K562 (cell line): ENCODE measurements at regions not wholly inside any gene's neighbourhood (a gene's known extent, or its start where the extent isn't known, plus 50 kb on each side); places are given as distances from the start of the nearest gene placed in this dataset.

Experiments
- ATAC-seq: fragments of 200-7000 bp; cut with Tn5 transposase; 3 replicates; pipeline ENCODE4 v1.9.1; 2020; ENCODE audit warnings: moderate library complexity
- BruUV-seq: library from RNA; stranded (reverse); fragments of 400-500 nt; replicated peaks from 2 replicates; lab custom pipeline; 2021; lab: Mats Ljungman, UMichigan
- CTCF ChIA-PET: fragments of 300-600 bp; formaldehyde crosslinking; extraction: SDS; loops from one replicate; lab custom pipeline; 2021; ENCODE audit warnings: low intra/inter-chr PET ratio; lab: Yijun Ruan, JAX
- POLR2A ChIA-PET: fragments of 300-600, 350-650 bp; sonication (Branson Sonifier 250); formaldehyde crosslinking; extraction: SDS; loops from one replicate; lab custom pipeline; 2021; ENCODE audit warnings: antibody characterized with exemption, inconsistent platforms; lab: Yijun Ruan, JAX
- DNase-seq, 4 experiments: peaks; one replicate each; pipeline versions ENCODE4 v3.0.0 to v3.0.0-alpha.2; 2011 to 2018; ENCODE audit warnings: low spot score in 3 of 4, mixed read lengths in 3 of 4; ENCODE audit errors: extremely low read depth in 1 of 4
- FAIRE-seq: peaks from 2 replicates; lab custom pipeline; 2011; peaks lifted over from hg19 to GRCh38; lab: Jason Lieb, UNC
- H2AFZ ChIP-seq: 2 replicates; pipeline ENCODE4 v1.6.0; 2011; ENCODE audit warnings: low read depth, low read length, control low read depth, inconsistent platforms
- H3K27ac ChIP-seq: fragments of 200-600 bp; 3 replicates; pipeline ENCODE4 v1.8.0; 2011; ENCODE audit warnings: low read depth, mild to moderate bottlenecking, control low read depth, inconsistent platforms, low read length, moderate library complexity, mixed read lengths; ENCODE audit errors: extremely low read depth
- H3K27me3 ChIP-seq, 2 experiments: fragments of 300-600 bp in 1 of 2; 2 replicates in 1 of 2; 3 replicates in 1 of 2; pipeline versions ENCODE4 v1.6.0 to v1.8.0; 2011; ENCODE audit warnings: inconsistent platforms in 2 of 2, low read length in 2 of 2, mild to moderate bottlenecking in 1 of 2, mixed read lengths in 1 of 2, moderate library complexity in 1 of 2; ENCODE audit not compliant: control insufficient read depth in 2 of 2, insufficient read depth in 2 of 2
- H3K36me3 ChIP-seq: fragments of 300-600 bp; 3 replicates; pipeline ENCODE4 v1.8.0; 2011; ENCODE audit warnings: mild to moderate bottlenecking, low read length, inconsistent platforms; ENCODE audit not compliant: control insufficient read depth, insufficient read depth
- H3K4me1 ChIP-seq, 2 experiments: fragments of 200-600 bp in 1 of 2; replicated peaks in 1 of 2; 2 replicates in 1 of 2; 3 replicates in 1 of 2; pipeline versions ENCODE4 v1.5.1 to v1.8.0; 2011; ENCODE audit warnings: inconsistent platforms in 2 of 2, low read length in 2 of 2, mild to moderate bottlenecking in 1 of 2, mixed read lengths in 1 of 2, moderate library complexity in 1 of 2; ENCODE audit not compliant: control insufficient read depth in 2 of 2, insufficient read depth in 2 of 2
- H3K4me2 ChIP-seq: 2 replicates; pipeline ENCODE4 v1.6.1; 2011; ENCODE audit warnings: low read length, control low read depth, inconsistent platforms, mixed read lengths; ENCODE audit not compliant: insufficient read depth
- H3K4me3 ChIP-seq: fragments of 200-600 bp; sonication (generic), shearing (Covaris generic); 2 replicates; pipeline ENCODE4 v1.5.1; 2016; ENCODE audit warnings: control low read depth, inconsistent platforms
- H3K79me2 ChIP-seq: fragments of 200-600 bp; 3 replicates; pipeline ENCODE4 v1.8.0; 2011; ENCODE audit warnings: low read length, inconsistent platforms; ENCODE audit not compliant: control insufficient read depth, insufficient read depth
- H3K9ac ChIP-seq, 2 experiments: 2 replicates each; pipeline versions ENCODE4 v1.6.0 to v1.6.1; 2011; ENCODE audit warnings: low read depth in 2 of 2, low read length in 2 of 2, control low read depth in 1 of 2, inconsistent platforms in 1 of 2, mild to moderate bottlenecking in 1 of 2, mixed read lengths in 1 of 2; ENCODE audit not compliant: insufficient read depth in 1 of 2
- H3K9me1 ChIP-seq: one replicate; pipeline ENCODE4 v1.6.0; 2011; ENCODE audit warnings: inconsistent platforms, mild to moderate bottlenecking, low read length, moderate library complexity; ENCODE audit not compliant: control insufficient read depth, insufficient read depth
- H3K9me3 ChIP-seq: replicated peaks from 2 replicates; pipeline ENCODE4 v1.5.1; 2011; ENCODE audit warnings: low read depth, low read length, inconsistent platforms; ENCODE audit not compliant: control insufficient read depth, insufficient read depth
- H4K20me1 ChIP-seq: replicated peaks from 2 replicates; pipeline ENCODE4 v1.6.1; 2011; ENCODE audit warnings: low read length, inconsistent platforms, mixed read lengths; ENCODE audit not compliant: control insufficient read depth, insufficient read depth
- CBX5 ChIP-seq: IDR thresholded peaks from 2 replicates; pipeline ENCODE4 v1.6.1; 2014; ENCODE audit warnings: low read depth, borderline replicate concordance
- HNRNPK ChIP-seq: fragments of 200-400 bp; formaldehyde crosslinking; IDR thresholded peaks from one replicate; pipeline ENCODE4 v1.6.1; 2018; ENCODE audit warnings: mild to moderate bottlenecking, low read depth, low read length; ENCODE audit not compliant: poor library complexity, severe bottlenecking
- MYNN ChIP-seq, 2 experiments: sonication (generic); formaldehyde crosslinking in 1 of 2; IDR thresholded peaks; 2 replicates each; pipeline versions ENCODE4 v1.5.0 to v1.6.1; 2016 to 2020; ENCODE audit warnings: antibody characterized with exemption in 1 of 2, missing genetic modification reagents in 1 of 2
- WGBS: fragments of 100-300 bp; shearing (Covaris generic); methylation state at CpG from one replicate; pipeline ENCODE4 v1.1.6; 2016; ENCODE audit warnings: low coverage, mixed read lengths; ENCODE audit not compliant: insufficient coverage; ENCODE audit errors: missing lambda C conversion rate; 5-methylcytosine and 5-hydroxymethylcytosine counted together
- in situ Hi-C: fragments of 300-500 bp; cut with MboI; formaldehyde crosslinking; loops from 4 replicates; pipeline ENCODE4 v1.15.0; 2018; ENCODE audit warnings: inconsistent platforms, mixed read lengths
- intact Hi-C: fragments of 100-400 bp; cut with micrococcal nuclease; formaldehyde crosslinking; loops from 2 replicates; pipeline ENCODE4 v1.14.2; 2022
- TF ChIP-seq, protein P1 (sequence below): sonication (generic); formaldehyde crosslinking; IDR thresholded peaks from 2 replicates; pipeline ENCODE4 v1.8.0; 2022; ENCODE audit warnings: mild to moderate bottlenecking, missing genetic modification reagents
- TF ChIP-seq, protein P2 (sequence below): fragments of 250-450 bp; sonication (Bioruptor Pico); IDR thresholded peaks from 2 replicates; pipeline ENCODE4 v1.8.0; 2022; ENCODE audit warnings: inconsistent platforms

DNA sequence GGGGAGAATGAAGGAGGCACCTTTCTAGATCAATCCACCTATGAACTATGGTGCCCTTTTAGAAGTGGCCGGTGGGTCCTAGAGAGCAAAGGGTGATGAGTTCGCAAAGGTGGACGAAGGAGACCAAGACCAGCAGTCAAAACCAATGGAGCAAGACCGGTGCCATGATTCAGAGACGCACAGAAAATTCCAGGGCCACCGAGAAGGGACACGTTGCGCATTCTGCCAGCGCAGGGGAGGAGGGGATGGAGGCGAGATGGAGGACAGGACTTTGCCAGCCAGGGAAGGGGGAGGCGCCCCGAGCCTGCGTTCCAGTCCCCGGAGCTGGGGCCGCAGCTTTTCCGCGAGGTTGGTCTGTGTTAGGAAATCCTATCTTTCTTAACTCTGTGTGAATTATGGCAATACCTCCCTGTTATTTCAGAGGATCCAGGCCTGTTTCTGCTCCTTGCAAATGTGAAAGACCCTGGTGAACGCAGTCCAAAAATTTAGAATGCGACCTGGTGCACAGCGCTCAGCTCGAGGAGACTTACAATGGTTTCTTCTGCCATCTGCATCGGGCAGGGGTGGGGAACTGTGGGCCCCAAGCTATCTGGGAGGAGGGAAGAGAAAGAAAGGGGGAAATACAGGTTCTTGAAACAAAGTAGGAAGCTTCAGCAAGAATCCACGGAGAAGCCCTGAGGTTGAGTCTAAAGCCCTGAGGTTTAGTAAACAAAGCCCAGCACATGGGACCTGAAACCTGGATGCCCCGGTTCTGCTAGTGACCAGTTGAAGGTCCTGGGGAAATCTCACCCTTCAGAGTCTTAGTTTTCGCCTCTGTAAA is 129.4 kb downstream of the MRPS6 start:
- DNase-seq = no peak
- CTCF ChIA-PET = interaction anchor here (0.7 to 0.8 kb wide), 2 partner anchors 111 to 279 kb away, joined by 3 to 5 read pairs; no protein-coding TSS in a partner anchor
- H3K27me3 ChIP-seq = no peaks in the 10 kb centered on the region
- H2AFZ ChIP-seq = peak overlapping the region; percentile 97
- no peaks in the 10 kb centered on the region for H4K20me1 ChIP-seq
- 87% methylated on average over 25 of the region's 25 CpGs for WGBS
- no peak for TF ChIP-seq HNRNPK
- TF ChIP-seq MYNN (IDR thresholded peaks at IDR 0.05) = 0 out of 2 replicates have a peak, but pooled peaks have one; percentile 3
- TF ChIP-seq MYNN (CRISPR knock-in tag; IDR thresholded peaks at IDR 0.05) = no peak
- TF ChIP-seq CBX5 = no peak
- TF ChIP-seq, protein P1, sequence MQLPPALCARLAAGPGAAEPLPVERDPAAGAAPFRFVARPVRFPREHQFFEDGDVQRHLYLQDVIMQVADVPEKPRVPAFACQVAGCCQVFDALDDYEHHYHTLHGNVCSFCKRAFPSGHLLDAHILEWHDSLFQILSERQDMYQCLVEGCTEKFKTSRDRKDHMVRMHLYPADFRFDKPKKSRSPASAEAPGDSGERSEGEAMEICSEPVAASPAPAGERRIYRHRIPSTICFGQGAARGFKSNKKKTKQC = no peak
- TF ChIP-seq, protein P2, sequence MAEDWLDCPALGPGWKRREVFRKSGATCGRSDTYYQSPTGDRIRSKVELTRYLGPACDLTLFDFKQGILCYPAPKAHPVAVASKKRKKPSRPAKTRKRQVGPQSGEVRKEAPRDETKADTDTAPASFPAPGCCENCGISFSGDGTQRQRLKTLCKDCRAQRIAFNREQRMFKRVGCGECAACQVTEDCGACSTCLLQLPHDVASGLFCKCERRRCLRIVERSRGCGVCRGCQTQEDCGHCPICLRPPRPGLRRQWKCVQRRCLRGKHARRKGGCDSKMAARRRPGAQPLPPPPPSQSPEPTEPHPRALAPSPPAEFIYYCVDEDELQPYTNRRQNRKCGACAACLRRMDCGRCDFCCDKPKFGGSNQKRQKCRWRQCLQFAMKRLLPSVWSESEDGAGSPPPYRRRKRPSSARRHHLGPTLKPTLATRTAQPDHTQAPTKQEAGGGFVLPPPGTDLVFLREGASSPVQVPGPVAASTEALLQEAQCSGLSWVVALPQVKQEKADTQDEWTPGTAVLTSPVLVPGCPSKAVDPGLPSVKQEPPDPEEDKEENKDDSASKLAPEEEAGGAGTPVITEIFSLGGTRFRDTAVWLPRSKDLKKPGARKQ = 0 out of 2 replicates have a peak, but pooled peaks have one; percentile 40
- TF ChIP-seq, all 486 proteins: peak for 2
- Histone ChIP-seq H3K9me1 (no peaks in the 10 kb centered on the region), H3K9ac (peak overlapping the region; percentile 51 to 82; a peak in 2 of 4 replicates), H3K79me2 (no peaks in the 10 kb centered on the region), H3K27ac (no peak overlapping the region), H3K4me2 (peak overlapping the region; percentile 85), H3K4me3 (no peak overlapping the region), H3K36me3 (no peaks in the 10 kb centered on the region), H3K4me1 (peaks cover 10 to 19% of the 10 kb centered on the region in 2 experiments; a peak in 4 of 5 replicates), H3K9me3 (no peaks in the 10 kb centered on the region)
- no TSS peak for BruUV-seq
- intact Hi-C loops (loop anchor here (10.0 kb wide), 1 partner anchor 128 kb away; the partner anchor contains the start of genes MRPS6 and SLC5A3), in situ Hi-C loops (no loop called here)
- POLR2A ChIA-PET = interaction anchor here (0.6 to 1.6 kb wide), 6 partner anchors 21 to 240 kb away, joined by 3 to 4 read pairs (median 4); partner anchors contain the start of genes MRPS6 and SLC5A3
- ATAC-seq = peak; percentile 37
- FAIRE-seq = no peak
